ENCODE measurements at regions not wholly inside any gene's neighbourhood (a gene's known extent, or its start where the extent isn't known, plus 50 kb on each side); places are given as distances from the start of the nearest gene placed in this dataset.

GRCh38 chr13:27855381-27855780 lies 63.1 kb downstream of the GSX1 start:
- POLR2A ChIA-PET, result no interaction called here
- 89% methylated on average over 4 of the region's 5 CpGs for WGBS (ENCODE audit: insufficient coverage)
- CTCF ChIA-PET, result interaction anchor here (0.9 kb wide), 1 partner anchor 14 kb away, joined by 4 read pairs; no protein-coding TSS in a partner anchor

DNA sequence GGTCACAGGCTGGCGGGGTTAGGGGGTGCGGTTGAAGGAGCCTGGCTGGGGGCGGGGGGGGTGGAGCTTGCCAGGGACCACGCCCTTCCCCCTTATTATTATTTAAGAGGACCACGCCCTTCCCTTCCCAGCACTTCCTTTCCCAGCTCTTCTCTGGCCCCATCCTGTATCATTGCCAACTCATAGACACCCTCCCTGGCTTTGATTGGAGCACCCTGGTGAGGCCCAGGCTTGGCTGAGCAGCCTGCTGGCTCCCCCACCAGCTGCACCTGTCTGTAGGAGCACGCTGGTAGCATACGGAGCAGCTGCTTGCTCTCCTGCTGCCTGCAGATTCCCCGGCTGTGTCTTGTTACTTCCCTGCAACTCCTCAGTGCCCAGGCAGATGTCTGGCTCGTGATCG lies 62.5 kb upstream of the PDX1 start:
- Histone ChIP-seq H3K4me3 (ENCODE audit: control extremely low read depth in 1 of 5, extremely low read depth in 1 of 5, insufficient read depth in 1 of 5, low read depth in 2 of 5, low read length in 4 of 5) (no peak overlapping the region), H3K4me1 (ENCODE audit: control insufficient read depth in 2 of 2, insufficient read depth in 2 of 2, low read length in 2 of 2) (no peaks in the 10 kb centered on the region), H2AFZ (ENCODE audit: insufficient read depth, low read depth, low read length, poor library complexity, severe bottlenecking) (no peak overlapping the region), H3K79me2 (ENCODE audit: control insufficient read depth, insufficient read depth, low read length) (no peaks in the 10 kb centered on the region), H3K9me3 (ENCODE audit: control extremely low read depth in 1 of 3, control insufficient read depth in 2 of 3, insufficient read depth in 1 of 3, low read length in 2 of 3) (no peaks in the 10 kb centered on the region), H3K9ac (ENCODE audit: low read length) (no peak overlapping the region), H3K36me3 (replicated peaks in 1 of 2; ENCODE audit: control extremely low read depth in 1 of 2, control insufficient read depth in 1 of 2, extremely low read depth in 1 of 2, insufficient read depth in 2 of 2, low read length in 1 of 2) (no peaks in the 10 kb centered on the region), H4K20me1 (ENCODE audit: control insufficient read depth, insufficient read depth, low read length, poor library complexity, severe bottlenecking) (no peaks in the 10 kb centered on the region), H3K27ac (ENCODE audit: low read length in 2 of 2) (no peak overlapping the region), H3K27me3 (replicated peaks in 1 of 4; ENCODE audit: control extremely low read depth in 1 of 4, control insufficient read depth in 3 of 4, insufficient read depth in 4 of 4, low read length in 3 of 4) (peaks cover 0 to 33% (median under 1%) of the 10 kb centered on the region in 4 experiments), H3K4me2 (replicated peaks; ENCODE audit: low read depth, low read length, poor library complexity, severe bottlenecking) (no peak overlapping the region)
- Mint-ChIP-seq H3K27me3 (peaks cover 32% of the 10 kb centered on the region), H3K4me3 (no peak overlapping the region), H3K27ac (no peak overlapping the region), H3K9me3 (ENCODE audit: insufficient read depth) (no peaks in the 10 kb centered on the region), H3K4me1 (no peaks in the 10 kb centered on the region)
- POLR2A ChIA-PET, result no interaction called here
- 83% methylated on average over 7 of the region's 10 CpGs for WGBS (ENCODE audit: insufficient coverage)
- intact Hi-C loops (cut with micrococcal nuclease), result no loop called here
- TF ChIP-seq, protein P1, sequence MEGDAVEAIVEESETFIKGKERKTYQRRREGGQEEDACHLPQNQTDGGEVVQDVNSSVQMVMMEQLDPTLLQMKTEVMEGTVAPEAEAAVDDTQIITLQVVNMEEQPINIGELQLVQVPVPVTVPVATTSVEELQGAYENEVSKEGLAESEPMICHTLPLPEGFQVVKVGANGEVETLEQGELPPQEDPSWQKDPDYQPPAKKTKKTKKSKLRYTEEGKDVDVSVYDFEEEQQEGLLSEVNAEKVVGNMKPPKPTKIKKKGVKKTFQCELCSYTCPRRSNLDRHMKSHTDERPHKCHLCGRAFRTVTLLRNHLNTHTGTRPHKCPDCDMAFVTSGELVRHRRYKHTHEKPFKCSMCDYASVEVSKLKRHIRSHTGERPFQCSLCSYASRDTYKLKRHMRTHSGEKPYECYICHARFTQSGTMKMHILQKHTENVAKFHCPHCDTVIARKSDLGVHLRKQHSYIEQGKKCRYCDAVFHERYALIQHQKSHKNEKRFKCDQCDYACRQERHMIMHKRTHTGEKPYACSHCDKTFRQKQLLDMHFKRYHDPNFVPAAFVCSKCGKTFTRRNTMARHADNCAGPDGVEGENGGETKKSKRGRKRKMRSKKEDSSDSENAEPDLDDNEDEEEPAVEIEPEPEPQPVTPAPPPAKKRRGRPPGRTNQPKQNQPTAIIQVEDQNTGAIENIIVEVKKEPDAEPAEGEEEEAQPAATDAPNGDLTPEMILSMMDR (IDR thresholded peaks at IDR 0.05), result no peak
- no peak for TF ChIP-seq EZH2 (IDR thresholded peaks at IDR 0.05; ENCODE audit: borderline replicate concordance, insufficient read depth, low read depth, low read length, poor library complexity, severe bottlenecking)
- no peak for DNase-seq
- CTCF ChIA-PET, result interaction anchor here (1.6 kb wide), 1 partner anchor 27 kb away, joined by 4 read pairs; no protein-coding TSS in a partner anchor
- ATAC-seq (ENCODE audit: low read depth), result no peak

More at GRCh38 chr13:27855381-27855780, 63.1 kb downstream of the GSX1 start:
- no peak for DNase-seq
- no peaks in the 10 kb centered on the region for H3K4me1 Mint-ChIP-seq
- TF ChIP-seq, protein P1 (IDR thresholded peaks at IDR 0.05), result no peak
- no peak for TF ChIP-seq EZH2 (IDR thresholded peaks at IDR 0.05; ENCODE audit: borderline replicate concordance, insufficient read depth, low read depth, low read length, poor library complexity, severe bottlenecking)
- Histone ChIP-seq H3K4me2 (replicated peaks; ENCODE audit: low read depth, low read length, poor library complexity, severe bottlenecking) (no peak overlapping the region), H2AFZ (ENCODE audit: insufficient read depth, low read depth, low read length, poor library complexity, severe bottlenecking) (no peak overlapping the region), H3K27ac (ENCODE audit: low read length in 2 of 2) (no peak overlapping the region), H3K9ac (ENCODE audit: low read length) (no peak overlapping the region), H3K9me3 (ENCODE audit: control extremely low read depth in 1 of 3, control insufficient read depth in 2 of 3, insufficient read depth in 1 of 3, low read length in 2 of 3) (no peaks in the 10 kb centered on the region), H3K36me3 (replicated peaks in 1 of 2; ENCODE audit: control extremely low read depth in 1 of 2, control insufficient read depth in 1 of 2, extremely low read depth in 1 of 2, insufficient read depth in 2 of 2, low read length in 1 of 2) (no peaks in the 10 kb centered on the region), H3K79me2 (ENCODE audit: control insufficient read depth, insufficient read depth, low read length) (no peaks in the 10 kb centered on the region), H3K4me1 (ENCODE audit: control insufficient read depth in 2 of 2, insufficient read depth in 2 of 2, low read length in 2 of 2) (no peaks in the 10 kb centered on the region), H3K27me3 (replicated peaks in 1 of 4; ENCODE audit: control extremely low read depth in 1 of 4, control insufficient read depth in 3 of 4, insufficient read depth in 4 of 4, low read length in 3 of 4) (peaks cover 0 to 28% (median 0%) of the 10 kb centered on the region in 4 experiments), H4K20me1 (ENCODE audit: control insufficient read depth, insufficient read depth, low read length, poor library complexity, severe bottlenecking) (no peaks in the 10 kb centered on the region), H3K4me3 (ENCODE audit: control extremely low read depth in 1 of 5, extremely low read depth in 1 of 5, insufficient read depth in 1 of 5, low read depth in 2 of 5, low read length in 4 of 5) (no peak overlapping the region)
- H3K4me3 Mint-ChIP-seq, result no peak overlapping the region
- intact Hi-C loops (cut with micrococcal nuclease), result no loop called here
- H3K27me3 Mint-ChIP-seq, result peaks cover 37% of the 10 kb centered on the region
- no peak overlapping the region for H3K27ac Mint-ChIP-seq
- no peak for ATAC-seq (ENCODE audit: low read depth)
- no peaks in the 10 kb centered on the region for H3K9me3 Mint-ChIP-seq (ENCODE audit: insufficient read depth)
